ENCODE measurements at regions not wholly inside any gene's neighbourhood (a gene's known extent, or its start where the extent isn't known, plus 50 kb on each side); places are given as distances from the start of the nearest gene placed in this dataset.

- no peak for DNase-seq (ENCODE audit: extremely low read depth in 1 of 2, low read depth in 1 of 2)
Observed at GRCh38 chr2:241942416-241943208, 73.1 kb downstream of the RTP5 start.

- DNase-seq (ENCODE audit: extremely low read depth in 1 of 2, low read depth in 1 of 2) = no peak
Observed at GRCh38 chr2:241943209-241943850, 73.8 kb downstream of the RTP5 start.

- no peak for DNase-seq (ENCODE audit: extremely low read depth in 1 of 2, low read depth in 1 of 2)
Observed at GRCh38 chr2:241943961-241944575, 74.5 kb downstream of the RTP5 start.

- no peak for DNase-seq (ENCODE audit: extremely low read depth in 1 of 2, low read depth in 1 of 2)
Observed at GRCh38 chr2:241944821-241945220, 75.3 kb downstream of the RTP5 start.

- DNase-seq (ENCODE audit: extremely low read depth in 1 of 2, low read depth in 1 of 2) = no peak
Observed at GRCh38 chr2:241945311-241945710, 75.8 kb downstream of the RTP5 start.

- DNase-seq (ENCODE audit: extremely low read depth in 1 of 2, low read depth in 1 of 2) = no peak
Observed at GRCh38 chr2:241945803-241946202, 76.3 kb downstream of the RTP5 start.

- DNase-seq (ENCODE audit: extremely low read depth in 1 of 2, low read depth in 1 of 2) = no peak
Observed at GRCh38 chr2:241946306-241947003, 76.9 kb downstream of the RTP5 start.

GRCh38 chr2:241947004-241947350 is 77.4 kb downstream of the RTP5 start:
- DNase-seq (ENCODE audit: extremely low read depth in 1 of 2, low read depth in 1 of 2) = no peak

GRCh38 chr2:241947401-241947800 is 77.9 kb downstream of the RTP5 start:
- DNase-seq (ENCODE audit: extremely low read depth in 1 of 2, low read depth in 1 of 2) = no peak

- no peak for DNase-seq (ENCODE audit: extremely low read depth in 1 of 2, low read depth in 1 of 2)
Observed at GRCh38 chr2:241947876-241948275, 78.3 kb downstream of the RTP5 start.

- no peak for DNase-seq (ENCODE audit: extremely low read depth in 1 of 2, low read depth in 1 of 2)
Observed at GRCh38 chr2:241948299-241948897, 78.9 kb downstream of the RTP5 start.

GRCh38 chr2:241948901-241949735 is 79.6 kb downstream of the RTP5 start:
- DNase-seq (ENCODE audit: extremely low read depth in 1 of 2, low read depth in 1 of 2) = no peak

GRCh38 chr2:241949736-241950412 is 80.3 kb downstream of the RTP5 start:
- DNase-seq (ENCODE audit: extremely low read depth in 1 of 2, low read depth in 1 of 2) = no peak

GRCh38 chr2:241950413-241951315 is 81.1 kb downstream of the RTP5 start:
- DNase-seq (ENCODE audit: extremely low read depth in 1 of 2, low read depth in 1 of 2) = peak; percentile 8 to 51

- no peak for DNase-seq (ENCODE audit: extremely low read depth in 1 of 2, low read depth in 1 of 2)
Observed at GRCh38 chr2:241951316-241951700, 81.8 kb downstream of the RTP5 start.

GRCh38 chr2:241951920-241952319 is 82.4 kb downstream of the RTP5 start:
- no peak for DNase-seq (ENCODE audit: extremely low read depth in 1 of 2, low read depth in 1 of 2)

- no peak for DNase-seq (ENCODE audit: extremely low read depth in 1 of 2, low read depth in 1 of 2)
Observed at GRCh38 chr2:241952816-241953215, 83.3 kb downstream of the RTP5 start.

- DNase-seq (ENCODE audit: extremely low read depth in 1 of 2, low read depth in 1 of 2) = no peak
Observed at GRCh38 chr2:241953324-241953928, 83.9 kb downstream of the RTP5 start.
